ENCODE measurements at regions not wholly inside any gene's neighbourhood (a gene's known extent, or its start where the extent isn't known, plus 50 kb on each side); places are given as distances from the start of the nearest gene placed in this dataset.
"Not testable (repeated sequence)": the region's sequence is repeated elsewhere in the genome, so short reads cannot be mapped to it uniquely, and the experiment has no call there.

DNA sequence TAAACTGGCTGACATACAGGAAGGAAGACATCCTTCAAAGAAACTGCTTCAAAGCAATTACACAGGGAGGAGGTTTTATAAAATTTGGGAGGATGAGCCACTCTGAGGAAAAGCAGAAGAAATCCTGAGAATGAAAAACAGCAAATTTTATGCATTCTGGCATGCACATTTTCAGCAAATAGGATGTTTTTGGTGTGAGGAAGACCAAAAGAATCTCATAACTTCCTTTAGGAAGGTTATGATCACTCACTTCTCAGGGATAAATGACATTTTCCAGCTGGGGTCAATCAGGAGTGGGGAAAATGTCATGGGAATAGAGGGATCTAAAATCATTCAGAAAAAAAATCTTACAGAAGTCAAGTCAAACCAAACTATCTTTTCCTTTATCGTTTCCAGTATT is 371.7 kb upstream of the CNTN6 start:
- H3K4me3 ChIP-seq, result no peak overlapping the region
- H3K36me3 ChIP-seq, result no peaks in the 10 kb centered on the region
- DNase-seq, result no peak
- peaks cover 0 to 4% (median 0%) of the 10 kb centered on the region in 4 donors for H3K9me3 ChIP-seq
- H3K27me3 ChIP-seq, result no peaks in the 10 kb centered on the region
- no peaks in the 10 kb centered on the region for H3K4me1 ChIP-seq
- no peak overlapping the region for H3K27ac ChIP-seq
- no peak for TF ChIP-seq POLR2A (IDR thresholded peaks at IDR 0.05)
- TF ChIP-seq, protein P1, sequence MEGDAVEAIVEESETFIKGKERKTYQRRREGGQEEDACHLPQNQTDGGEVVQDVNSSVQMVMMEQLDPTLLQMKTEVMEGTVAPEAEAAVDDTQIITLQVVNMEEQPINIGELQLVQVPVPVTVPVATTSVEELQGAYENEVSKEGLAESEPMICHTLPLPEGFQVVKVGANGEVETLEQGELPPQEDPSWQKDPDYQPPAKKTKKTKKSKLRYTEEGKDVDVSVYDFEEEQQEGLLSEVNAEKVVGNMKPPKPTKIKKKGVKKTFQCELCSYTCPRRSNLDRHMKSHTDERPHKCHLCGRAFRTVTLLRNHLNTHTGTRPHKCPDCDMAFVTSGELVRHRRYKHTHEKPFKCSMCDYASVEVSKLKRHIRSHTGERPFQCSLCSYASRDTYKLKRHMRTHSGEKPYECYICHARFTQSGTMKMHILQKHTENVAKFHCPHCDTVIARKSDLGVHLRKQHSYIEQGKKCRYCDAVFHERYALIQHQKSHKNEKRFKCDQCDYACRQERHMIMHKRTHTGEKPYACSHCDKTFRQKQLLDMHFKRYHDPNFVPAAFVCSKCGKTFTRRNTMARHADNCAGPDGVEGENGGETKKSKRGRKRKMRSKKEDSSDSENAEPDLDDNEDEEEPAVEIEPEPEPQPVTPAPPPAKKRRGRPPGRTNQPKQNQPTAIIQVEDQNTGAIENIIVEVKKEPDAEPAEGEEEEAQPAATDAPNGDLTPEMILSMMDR (IDR thresholded peaks at IDR 0.05), result no peak

DNA sequence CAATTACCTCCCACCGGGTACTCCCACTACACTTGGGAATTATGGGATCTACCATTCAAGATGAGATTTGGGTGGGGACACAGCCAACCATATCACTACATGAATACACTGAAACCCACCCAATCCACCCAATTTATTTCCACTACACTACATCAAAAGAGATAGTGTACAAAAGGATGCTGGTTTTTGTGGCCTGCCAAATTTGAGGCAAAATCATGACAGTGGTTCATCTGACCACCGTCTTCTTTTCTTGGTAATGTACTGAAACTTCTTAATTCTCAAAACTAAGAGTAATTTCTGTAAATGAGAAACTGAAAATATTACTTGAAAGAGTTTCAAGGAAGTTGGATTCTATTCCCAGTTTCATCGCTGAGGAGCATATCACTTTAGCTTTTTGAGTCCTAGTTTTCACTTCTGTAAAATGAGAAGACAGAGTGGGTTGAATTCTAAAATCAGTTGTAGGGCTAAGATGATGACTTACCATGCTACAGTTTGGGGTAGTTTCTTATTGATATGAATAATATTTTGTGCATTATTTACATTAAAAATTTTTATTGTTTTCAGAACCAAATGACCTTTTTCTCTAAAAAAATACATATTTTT is 360.4 kb upstream of the CNTN6 start:
- no peaks in the 10 kb centered on the region for H3K9me3 ChIP-seq
- no peak overlapping the region for H3K27ac ChIP-seq
- no peaks in the 10 kb centered on the region for H3K27me3 ChIP-seq
- H3K4me1 ChIP-seq, result no peaks in the 10 kb centered on the region
- DNase-seq, result no peak
- H3K36me3 ChIP-seq, result no peaks in the 10 kb centered on the region
- TF ChIP-seq, protein P1 (IDR thresholded peaks at IDR 0.05), result no peak
- H3K4me3 ChIP-seq, result no peak overlapping the region

DNA sequence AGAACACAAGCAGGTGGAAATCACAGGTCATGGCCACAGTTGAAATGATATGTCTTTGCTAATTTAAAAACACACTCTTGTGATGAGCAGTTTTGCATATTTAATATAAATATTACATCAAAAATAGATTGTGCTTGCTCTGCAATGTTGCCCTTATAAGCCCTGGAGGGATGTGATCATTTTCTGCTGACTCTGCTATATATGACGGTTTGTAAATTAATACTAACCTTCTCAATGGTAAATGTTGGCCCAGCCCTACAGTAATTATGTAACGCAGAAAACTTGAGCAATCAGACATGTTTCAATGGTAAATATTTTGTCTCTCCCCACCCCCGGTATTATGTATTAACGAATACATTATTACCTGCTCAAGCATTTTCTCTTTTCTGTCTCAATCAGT is 359.5 kb upstream of the CNTN6 start:
- H3K4me3 ChIP-seq, result no peak overlapping the region
- no peaks in the 10 kb centered on the region for H3K9me3 ChIP-seq
- no peak for DNase-seq
- H3K27me3 ChIP-seq, result no peaks in the 10 kb centered on the region
- H3K36me3 ChIP-seq, result no peaks in the 10 kb centered on the region
- H3K4me1 ChIP-seq, result no peaks in the 10 kb centered on the region
- H3K27ac ChIP-seq, result no peak overlapping the region
- TF ChIP-seq, protein P1 (IDR thresholded peaks at IDR 0.05), result no peak
- TF ChIP-seq POLR2A (IDR thresholded peaks at IDR 0.05), result no peak

DNA sequence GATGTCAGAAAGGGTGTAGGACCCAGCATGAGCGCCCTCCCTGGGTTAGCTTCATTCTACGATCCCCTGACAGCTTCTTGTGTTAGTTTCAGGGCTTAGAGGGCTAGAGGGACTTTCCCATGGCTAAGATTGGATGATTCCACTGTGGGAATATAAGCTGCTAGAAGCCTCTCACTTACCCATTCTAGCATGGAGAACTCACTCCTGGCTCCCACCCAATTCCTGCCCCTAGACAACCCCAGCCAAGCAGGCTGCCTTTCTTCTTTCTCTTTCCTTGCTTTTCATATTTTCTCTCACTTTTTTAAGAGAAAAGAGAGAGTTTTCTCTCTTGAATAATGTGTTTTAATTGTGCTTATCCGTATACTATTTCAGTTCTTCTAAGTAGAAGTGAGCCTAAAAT is 335.1 kb upstream of the CNTN6 start:
- no peak for TF ChIP-seq POLR2A (IDR thresholded peaks at IDR 0.05)
- TF ChIP-seq, protein P1 (IDR thresholded peaks at IDR 0.05), result no peak
- Histone ChIP-seq H3K4me1 (no peaks in the 10 kb centered on the region), H3K27me3 (no peaks in the 10 kb centered on the region), H3K36me3 (no peaks in the 10 kb centered on the region), H3K4me3 (no peak overlapping the region), H3K9me3 (no peaks in the 10 kb centered on the region), H3K27ac (no peak overlapping the region)
- DNase-seq, result no peak

DNA sequence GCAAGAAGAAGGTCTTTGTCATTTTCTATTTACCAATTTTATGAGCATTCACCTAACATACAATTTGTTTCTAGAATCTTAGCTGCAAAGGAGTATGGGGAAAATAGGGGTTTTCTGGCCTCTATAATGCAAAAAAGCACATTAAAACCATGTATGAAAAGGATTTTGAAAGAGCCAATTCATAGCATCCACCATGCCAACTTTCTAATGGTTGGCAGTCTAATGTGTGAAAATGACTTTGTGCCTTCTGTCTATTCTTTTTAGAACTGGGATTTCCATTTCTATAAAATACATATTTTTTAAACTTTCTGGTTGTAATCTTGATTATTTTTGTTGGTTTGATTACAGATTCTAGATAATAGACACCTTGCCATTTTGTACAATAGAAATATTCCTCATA is 333.7 kb upstream of the CNTN6 start:
- Histone ChIP-seq H3K36me3 (no peaks in the 10 kb centered on the region), H3K9me3 (no peaks in the 10 kb centered on the region), H3K27me3 (no peaks in the 10 kb centered on the region), H3K27ac (no peak overlapping the region), H3K4me3 (no peak overlapping the region), H3K4me1 (no peaks in the 10 kb centered on the region)
- TF ChIP-seq POLR2A (IDR thresholded peaks at IDR 0.05), result no peak
- TF ChIP-seq, protein P1 (IDR thresholded peaks at IDR 0.05), result no peak
- no peak for DNase-seq

DNA sequence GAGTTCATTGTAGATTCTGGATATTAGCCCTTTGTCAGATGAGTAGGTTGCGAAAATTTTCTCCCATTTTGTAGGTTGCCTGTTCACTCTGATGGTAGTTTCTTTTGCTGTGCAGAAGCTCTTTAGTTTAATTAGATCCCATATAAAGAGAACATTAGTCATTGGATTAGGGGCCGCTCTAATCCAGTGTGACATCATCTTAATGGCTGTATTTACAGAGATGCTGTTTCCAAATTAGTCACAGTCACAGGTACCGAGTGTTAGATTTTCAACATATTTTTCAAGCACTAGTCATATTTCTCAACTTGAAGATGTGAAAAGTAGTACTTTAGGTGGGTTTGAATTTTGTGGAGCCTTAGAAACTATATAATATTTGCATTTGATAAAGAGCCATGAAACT is 319.4 kb upstream of the CNTN6 start:
- not testable (repeated sequence) for H3K27ac ChIP-seq, H3K4me3 ChIP-seq, H3K36me3 ChIP-seq, DNase-seq, H3K4me1 ChIP-seq, H3K27me3 ChIP-seq, H3K9me3 ChIP-seq
